K562 (cell line): ENCODE measurements at regions not wholly inside any gene's neighbourhood (a gene's known extent, or its start where the extent isn't known, plus 50 kb on each side); places are given as distances from the start of the nearest gene placed in this dataset.

ENCODE experiments used
- ATAC-seq: fragments of 200-7000 bp; cut with Tn5 transposase; 3 replicates; pipeline ENCODE4 v1.9.1; 2020; ENCODE audit warnings: moderate library complexity
- BruUV-seq: library from RNA; stranded (reverse); fragments of 400-500 nt; replicated peaks from 2 replicates; lab custom pipeline; 2021; lab: Mats Ljungman, UMichigan
- CTCF ChIA-PET: fragments of 300-600 bp; formaldehyde crosslinking; extraction: SDS; loops from one replicate; lab custom pipeline; 2021; ENCODE audit warnings: low intra/inter-chr PET ratio; lab: Yijun Ruan, JAX
- POLR2A ChIA-PET: fragments of 300-600, 350-650 bp; sonication (Branson Sonifier 250); formaldehyde crosslinking; extraction: SDS; loops from one replicate; lab custom pipeline; 2021; ENCODE audit warnings: antibody characterized with exemption, inconsistent platforms; lab: Yijun Ruan, JAX
- DNase-seq, 4 experiments: peaks; one replicate each; pipeline versions ENCODE4 v3.0.0 to v3.0.0-alpha.2; 2011 to 2018; ENCODE audit warnings: low spot score in 3 of 4, mixed read lengths in 3 of 4; ENCODE audit errors: extremely low read depth in 1 of 4
- FAIRE-seq: peaks from 2 replicates; lab custom pipeline; 2011; peaks lifted over from hg19 to GRCh38; lab: Jason Lieb, UNC
- H2AFZ ChIP-seq: 2 replicates; pipeline ENCODE4 v1.6.0; 2011; ENCODE audit warnings: low read depth, low read length, control low read depth, inconsistent platforms
- H3K27ac ChIP-seq: fragments of 200-600 bp; 3 replicates; pipeline ENCODE4 v1.8.0; 2011; ENCODE audit warnings: low read depth, mild to moderate bottlenecking, control low read depth, inconsistent platforms, low read length, moderate library complexity, mixed read lengths; ENCODE audit errors: extremely low read depth
- H3K27me3 ChIP-seq, 2 experiments: fragments of 300-600 bp in 1 of 2; 2 replicates in 1 of 2; 3 replicates in 1 of 2; pipeline versions ENCODE4 v1.6.0 to v1.8.0; 2011; ENCODE audit warnings: inconsistent platforms in 2 of 2, low read length in 2 of 2, mild to moderate bottlenecking in 1 of 2, mixed read lengths in 1 of 2, moderate library complexity in 1 of 2; ENCODE audit not compliant: control insufficient read depth in 2 of 2, insufficient read depth in 2 of 2
- H3K36me3 ChIP-seq: fragments of 300-600 bp; 3 replicates; pipeline ENCODE4 v1.8.0; 2011; ENCODE audit warnings: mild to moderate bottlenecking, low read length, inconsistent platforms; ENCODE audit not compliant: control insufficient read depth, insufficient read depth
- H3K4me1 ChIP-seq, 2 experiments: fragments of 200-600 bp in 1 of 2; replicated peaks in 1 of 2; 2 replicates in 1 of 2; 3 replicates in 1 of 2; pipeline versions ENCODE4 v1.5.1 to v1.8.0; 2011; ENCODE audit warnings: inconsistent platforms in 2 of 2, low read length in 2 of 2, mild to moderate bottlenecking in 1 of 2, mixed read lengths in 1 of 2, moderate library complexity in 1 of 2; ENCODE audit not compliant: control insufficient read depth in 2 of 2, insufficient read depth in 2 of 2
- H3K4me2 ChIP-seq: 2 replicates; pipeline ENCODE4 v1.6.1; 2011; ENCODE audit warnings: low read length, control low read depth, inconsistent platforms, mixed read lengths; ENCODE audit not compliant: insufficient read depth
- H3K4me3 ChIP-seq: fragments of 200-600 bp; sonication (generic), shearing (Covaris generic); 2 replicates; pipeline ENCODE4 v1.5.1; 2016; ENCODE audit warnings: control low read depth, inconsistent platforms
- H3K79me2 ChIP-seq: fragments of 200-600 bp; 3 replicates; pipeline ENCODE4 v1.8.0; 2011; ENCODE audit warnings: low read length, inconsistent platforms; ENCODE audit not compliant: control insufficient read depth, insufficient read depth
- H3K9ac ChIP-seq, 2 experiments: 2 replicates each; pipeline versions ENCODE4 v1.6.0 to v1.6.1; 2011; ENCODE audit warnings: low read depth in 2 of 2, low read length in 2 of 2, control low read depth in 1 of 2, inconsistent platforms in 1 of 2, mild to moderate bottlenecking in 1 of 2, mixed read lengths in 1 of 2; ENCODE audit not compliant: insufficient read depth in 1 of 2
- H3K9me1 ChIP-seq: one replicate; pipeline ENCODE4 v1.6.0; 2011; ENCODE audit warnings: inconsistent platforms, mild to moderate bottlenecking, low read length, moderate library complexity; ENCODE audit not compliant: control insufficient read depth, insufficient read depth
- H3K9me3 ChIP-seq: replicated peaks from 2 replicates; pipeline ENCODE4 v1.5.1; 2011; ENCODE audit warnings: low read depth, low read length, inconsistent platforms; ENCODE audit not compliant: control insufficient read depth, insufficient read depth
- H4K20me1 ChIP-seq: replicated peaks from 2 replicates; pipeline ENCODE4 v1.6.1; 2011; ENCODE audit warnings: low read length, inconsistent platforms, mixed read lengths; ENCODE audit not compliant: control insufficient read depth, insufficient read depth
- LCOR ChIP-seq: sonication (generic); formaldehyde crosslinking; IDR thresholded peaks from 2 replicates; pipeline ENCODE4 v1.8.0; 2022; ENCODE audit warnings: mild to moderate bottlenecking, missing genetic modification reagents
- SAFB ChIP-seq: fragments of 200-400 bp; formaldehyde crosslinking; IDR thresholded peaks from 2 replicates; pipeline ENCODE4 v1.6.1; 2017; ENCODE audit warnings: low read depth, low read length, borderline replicate concordance
- TEAD1 ChIP-seq, 2 experiments: fragments of 450-650 bp in 1 of 2; sonication (generic) in 1 of 2; formaldehyde crosslinking; IDR thresholded peaks; 2 replicates each; pipeline versions ENCODE4 v1.4.0 to v1.8.0; 2020 to 2022; ENCODE audit warnings: mild to moderate bottlenecking in 2 of 2, missing genetic modification reagents in 1 of 2
- WGBS: fragments of 100-300 bp; shearing (Covaris generic); methylation state at CpG from one replicate; pipeline ENCODE4 v1.1.6; 2016; ENCODE audit warnings: low coverage, mixed read lengths; ENCODE audit not compliant: insufficient coverage; ENCODE audit errors: missing lambda C conversion rate; 5-methylcytosine and 5-hydroxymethylcytosine counted together
- in situ Hi-C: fragments of 300-500 bp; cut with MboI; formaldehyde crosslinking; loops from 4 replicates; pipeline ENCODE4 v1.15.0; 2018; ENCODE audit warnings: inconsistent platforms, mixed read lengths
- intact Hi-C: fragments of 100-400 bp; cut with micrococcal nuclease; formaldehyde crosslinking; loops from 2 replicates; pipeline ENCODE4 v1.14.2; 2022

GRCh38 chr1:60126723-60127122, 53.2 kb upstream of the C1orf87 start:
- no TSS peak for BruUV-seq
- Histone ChIP-seq H4K20me1 (no peaks in the 10 kb centered on the region), H3K9ac (no peak overlapping the region), H3K9me1 (no peaks in the 10 kb centered on the region), H2AFZ (no peak overlapping the region)
- in situ Hi-C loops: no loop called here
- CTCF ChIA-PET: no interaction called here
- TF ChIP-seq TEAD1 (CRISPR knock-in tag; IDR thresholded peaks at IDR 0.05) (no peak), LCOR (CRISPR knock-in tag) (no peak), SAFB (no peak)
- TF ChIP-seq, all 486 proteins: peak for 0
- no peaks in the 10 kb centered on the region for H3K27me3 ChIP-seq
- H3K36me3 ChIP-seq: no peaks in the 10 kb centered on the region
- H3K4me1 ChIP-seq: no peaks in the 10 kb centered on the region
- POLR2A ChIA-PET: no interaction called here
- FAIRE-seq (no peak), ATAC-seq (no peak), DNase-seq (no peak)
- H3K79me2 ChIP-seq: no peaks in the 10 kb centered on the region
- intact Hi-C loops: no loop called here
- H3K9me3 ChIP-seq: no peaks in the 10 kb centered on the region
- WGBS: 2% methylated on average over 3 of the region's 3 CpGs
- no peak overlapping the region for H3K27ac ChIP-seq
- no peak overlapping the region for H3K4me2 ChIP-seq
- no peak overlapping the region for H3K4me3 ChIP-seq
